Activated CD4-positive, CD25-positive, alpha-beta regulatory T cell treated with anti-CD3 and anti-CD28 coated beads, Interleukin-2, amount 50 U/mL, for 16 hours (primary cell): ENCODE measurements at regions not wholly inside any gene's neighbourhood (a gene's known extent, or its start where the extent isn't known, plus 50 kb on each side); places are given as distances from the start of the nearest gene placed in this dataset.

Experiments
- DNase-seq: peaks from one replicate; pipeline ENCODE4 v3.0.0-alpha.2; 2020; ENCODE audit warnings: low read depth, low spot score

GRCh38 chr17:79282294-79282693, 207.7 kb downstream of the ENGASE start:
- DNase-seq: no peak

GRCh38 chr17:79281803-79282202, 207.2 kb downstream of the ENGASE start:
- DNase-seq: no peak

- no peak for DNase-seq
Measured at GRCh38 chr17:79280866-79281572, 206.4 kb downstream of the ENGASE start.

GRCh38 chr17:79280010-79280409, 205.4 kb downstream of the ENGASE start:
- no peak for DNase-seq

GRCh38 chr17:79279320-79279719, 204.7 kb downstream of the ENGASE start:
- no peak for DNase-seq

GRCh38 chr17:79276821-79277220, 202.2 kb downstream of the ENGASE start:
- DNase-seq: no peak

GRCh38 chr17:79273660-79274059, 199.0 kb downstream of the ENGASE start:
- DNase-seq: no peak

GRCh38 chr17:79272666-79273219, 198.1 kb downstream of the ENGASE start:
- no peak for DNase-seq

GRCh38 chr17:79272220-79272619, 197.6 kb downstream of the ENGASE start:
- DNase-seq: no peak

- DNase-seq: no peak
Measured at GRCh38 chr17:79269620-79270019, 195.0 kb downstream of the ENGASE start.

GRCh38 chr17:79263191-79263590, 188.6 kb downstream of the ENGASE start:
- DNase-seq: no peak

GRCh38 chr17:79262624-79263023, 188.0 kb downstream of the ENGASE start:
- DNase-seq: no peak

GRCh38 chr17:79261355-79262072, 186.9 kb downstream of the ENGASE start:
- DNase-seq: no peak

GRCh38 chr17:79258843-79259242, 184.2 kb downstream of the ENGASE start:
- no peak for DNase-seq

GRCh38 chr17:79258041-79258440, 183.4 kb downstream of the ENGASE start:
- no peak for DNase-seq

- no peak for DNase-seq
Measured at GRCh38 chr17:79255926-79256585, 181.4 kb downstream of the ENGASE start.

- DNase-seq: no peak
Measured at GRCh38 chr17:79255456-79255855, 180.8 kb downstream of the ENGASE start.

- DNase-seq: no peak
Measured at GRCh38 chr17:79255046-79255445, 180.4 kb downstream of the ENGASE start.

- no peak for DNase-seq
Measured at GRCh38 chr17:79252886-79253285, 178.3 kb downstream of the ENGASE start.

GRCh38 chr17:79251824-79252223, 177.2 kb downstream of the ENGASE start:
- DNase-seq: no peak

GRCh38 chr17:79249929-79250521, 175.4 kb downstream of the ENGASE start:
- DNase-seq: no peak
